Testis (tissue), 2 donors: ENCODE measurements at regions not wholly inside any gene's neighbourhood (a gene's known extent, or its start where the extent isn't known, plus 50 kb on each side); places are given as distances from the start of the nearest gene placed in this dataset.

ENCODE experiments used
- POLR2A ChIP-seq: fragments of 450-650 bp; IDR thresholded peaks from one replicate; pipeline ENCODE4 v1.6.1; 2017; ENCODE audit warnings: antibody characterized with exemption, mild to moderate bottlenecking, moderate library complexity
- TF ChIP-seq, protein P1 (sequence below), 3 experiments: fragments of 450-650 bp in 2 of 3; fragments of 200-600 bp in 1 of 3; sonication (generic) in 1 of 3; IDR thresholded peaks; one replicate each; pipeline ENCODE4 v1.5.1; 2016 to 2019; ENCODE audit warnings: antibody characterized with exemption in 3 of 3, mild to moderate bottlenecking in 2 of 3, moderate library complexity in 1 of 3

GRCh38 chr14:48325486-48325885 is 650.1 kb upstream of the MDGA2 start:
- TF ChIP-seq, protein P1, sequence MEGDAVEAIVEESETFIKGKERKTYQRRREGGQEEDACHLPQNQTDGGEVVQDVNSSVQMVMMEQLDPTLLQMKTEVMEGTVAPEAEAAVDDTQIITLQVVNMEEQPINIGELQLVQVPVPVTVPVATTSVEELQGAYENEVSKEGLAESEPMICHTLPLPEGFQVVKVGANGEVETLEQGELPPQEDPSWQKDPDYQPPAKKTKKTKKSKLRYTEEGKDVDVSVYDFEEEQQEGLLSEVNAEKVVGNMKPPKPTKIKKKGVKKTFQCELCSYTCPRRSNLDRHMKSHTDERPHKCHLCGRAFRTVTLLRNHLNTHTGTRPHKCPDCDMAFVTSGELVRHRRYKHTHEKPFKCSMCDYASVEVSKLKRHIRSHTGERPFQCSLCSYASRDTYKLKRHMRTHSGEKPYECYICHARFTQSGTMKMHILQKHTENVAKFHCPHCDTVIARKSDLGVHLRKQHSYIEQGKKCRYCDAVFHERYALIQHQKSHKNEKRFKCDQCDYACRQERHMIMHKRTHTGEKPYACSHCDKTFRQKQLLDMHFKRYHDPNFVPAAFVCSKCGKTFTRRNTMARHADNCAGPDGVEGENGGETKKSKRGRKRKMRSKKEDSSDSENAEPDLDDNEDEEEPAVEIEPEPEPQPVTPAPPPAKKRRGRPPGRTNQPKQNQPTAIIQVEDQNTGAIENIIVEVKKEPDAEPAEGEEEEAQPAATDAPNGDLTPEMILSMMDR (IDR thresholded peaks at IDR 0.05): no peak
- no peak for TF ChIP-seq POLR2A
